Activated naive CD4-positive, alpha-beta T cell treated with Interleukin-2 at 50 U/mL for 16 hours (primary cell): ENCODE measurements at regions not wholly inside any gene's neighbourhood (a gene's known extent, or its start where the extent isn't known, plus 50 kb on each side); places are given as distances from the start of the nearest gene placed in this dataset.

ENCODE experiments used
- DNase-seq: peaks from one replicate; pipeline ENCODE4 v3.0.0-alpha.2; 2020

DNA sequence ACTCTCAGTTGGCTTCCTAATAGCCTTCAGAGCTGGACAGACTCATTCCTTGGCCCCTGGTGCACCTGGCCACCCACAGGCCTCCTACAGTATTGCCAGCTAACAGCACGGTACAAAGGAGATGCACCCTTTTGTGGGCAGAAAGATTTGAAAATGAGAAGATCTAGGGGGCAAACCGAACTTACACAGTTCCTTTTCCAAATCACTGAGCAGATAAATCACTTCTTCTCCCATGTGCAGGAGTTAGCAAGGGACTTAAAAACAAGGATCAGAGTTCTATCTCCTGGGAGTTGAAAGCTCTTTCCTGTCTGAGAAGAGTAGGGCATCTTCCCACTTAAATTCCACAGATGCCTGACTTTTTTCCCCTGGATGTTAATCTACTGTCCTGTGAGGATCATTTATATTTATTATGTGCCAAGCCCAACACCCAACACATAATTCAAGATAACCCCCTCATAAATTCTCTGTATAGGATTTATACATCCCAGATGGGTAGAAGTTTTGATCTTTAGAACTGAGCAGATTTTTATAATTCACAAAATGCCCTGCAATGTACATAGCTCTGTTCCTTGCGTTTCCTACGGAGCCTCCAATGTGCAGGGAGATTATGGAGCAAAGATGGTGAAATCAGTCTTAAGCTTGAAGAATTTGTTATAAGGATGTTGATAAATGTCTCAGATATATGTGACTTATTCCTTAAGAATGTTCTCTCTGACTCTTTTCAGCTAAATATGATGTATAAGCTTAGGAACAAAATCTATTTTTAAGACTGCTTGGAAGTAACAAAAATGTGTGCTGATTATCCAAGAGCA lies 207.2 kb upstream of the DAPK1 start:
- no peak for DNase-seq

DNA sequence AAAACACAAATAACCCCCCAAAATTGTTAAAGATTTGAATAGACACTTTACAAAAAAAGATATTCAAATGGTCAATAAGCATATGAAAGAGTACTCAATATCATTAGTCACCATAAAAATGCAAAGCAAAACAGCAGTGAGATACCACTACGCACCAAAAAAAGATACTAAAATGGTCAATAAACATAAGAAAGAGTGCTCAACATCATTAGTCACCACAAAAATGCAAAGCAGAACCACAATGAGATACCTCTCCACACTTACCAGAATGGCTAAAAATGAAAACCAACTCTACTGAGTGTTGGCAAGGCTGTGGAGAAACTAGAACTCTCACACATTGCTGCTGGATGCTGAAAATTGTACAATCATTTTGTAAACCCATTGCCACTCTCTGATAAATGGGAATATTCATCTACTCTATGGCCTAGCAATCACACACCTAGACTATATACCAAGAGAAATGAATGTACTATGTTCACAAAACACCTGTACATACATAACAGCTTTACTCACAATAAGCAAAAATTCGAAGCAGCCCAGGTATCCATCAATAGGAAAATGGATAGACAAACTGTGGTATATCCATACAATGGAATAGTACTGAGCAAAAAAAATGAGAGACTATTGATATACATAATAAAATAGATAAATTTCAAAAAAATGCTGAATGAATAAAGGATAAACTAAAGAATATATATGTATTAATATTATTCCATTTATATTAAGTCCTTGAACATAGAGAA lies 205.0 kb upstream of the DAPK1 start:
- DNase-seq: no peak

GRCh38 chr9:87294126-87294525 lies 203.5 kb upstream of the DAPK1 start:
- no peak for DNase-seq

- no peak for DNase-seq
Observed at GRCh38 chr9:87300915-87301314, 196.8 kb upstream of the DAPK1 start.

GRCh38 chr9:87301371-87301770 lies 196.3 kb upstream of the DAPK1 start:
- DNase-seq: no peak

DNA sequence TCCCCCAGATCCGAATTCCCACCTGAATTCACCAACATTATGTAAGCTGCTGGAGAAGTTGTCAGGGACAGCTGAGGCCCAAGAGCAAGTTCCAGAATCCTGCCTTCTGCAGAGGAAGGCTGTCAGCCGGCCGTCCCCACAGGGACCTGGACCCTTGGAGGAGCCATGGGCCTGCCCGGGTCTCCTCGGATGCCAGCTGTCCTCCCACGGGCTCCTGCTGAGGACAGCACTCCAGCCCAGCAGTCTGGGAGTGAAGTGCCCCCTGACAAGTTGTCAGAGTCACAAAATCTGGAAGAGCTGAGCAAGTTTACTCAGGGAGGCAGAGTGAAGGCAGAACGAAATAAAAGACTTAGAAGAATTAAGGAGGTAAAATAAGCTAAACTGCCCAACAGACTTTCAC lies 192.5 kb upstream of the DAPK1 start:
- DNase-seq: no peak

DNA sequence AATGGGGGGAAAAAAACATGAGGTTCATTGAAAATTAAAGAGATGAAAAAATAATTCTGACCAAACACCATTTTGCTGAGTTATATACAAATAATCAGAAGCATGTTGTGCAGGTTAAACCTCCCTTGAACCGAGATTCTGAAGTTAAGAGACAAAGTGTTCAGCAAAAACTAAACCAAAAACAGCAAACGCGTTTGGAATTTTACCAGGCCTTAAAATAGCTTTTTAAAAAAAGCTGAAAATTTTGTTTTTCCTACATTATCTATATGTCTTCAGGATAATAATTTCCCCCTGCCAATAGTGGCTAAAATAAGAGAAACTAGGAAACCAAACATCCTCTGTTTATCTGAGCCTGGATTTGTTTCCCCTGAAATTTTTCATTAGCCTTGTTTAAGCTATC lies 191.7 kb upstream of the DAPK1 start:
- DNase-seq: no peak

DNA sequence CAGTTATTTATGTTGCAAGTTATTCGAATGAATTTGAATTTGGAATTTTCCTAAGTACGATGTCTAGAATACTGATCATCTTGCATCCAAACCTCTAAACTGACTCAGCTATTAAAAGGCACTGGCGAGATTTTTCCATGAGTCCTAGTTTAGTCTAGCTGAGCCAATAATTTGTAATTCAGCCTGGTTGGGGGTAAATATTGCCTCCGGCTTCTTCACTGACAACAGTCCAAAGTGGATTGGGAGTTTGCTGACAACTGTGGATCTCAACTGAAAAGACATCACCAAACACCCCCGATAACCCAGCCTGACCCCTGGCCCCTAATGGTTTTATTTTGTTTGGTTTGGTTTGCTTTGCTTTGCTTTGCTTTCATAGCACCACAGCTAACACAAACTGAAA lies 189.8 kb upstream of the DAPK1 start:
- DNase-seq: no peak

DNA sequence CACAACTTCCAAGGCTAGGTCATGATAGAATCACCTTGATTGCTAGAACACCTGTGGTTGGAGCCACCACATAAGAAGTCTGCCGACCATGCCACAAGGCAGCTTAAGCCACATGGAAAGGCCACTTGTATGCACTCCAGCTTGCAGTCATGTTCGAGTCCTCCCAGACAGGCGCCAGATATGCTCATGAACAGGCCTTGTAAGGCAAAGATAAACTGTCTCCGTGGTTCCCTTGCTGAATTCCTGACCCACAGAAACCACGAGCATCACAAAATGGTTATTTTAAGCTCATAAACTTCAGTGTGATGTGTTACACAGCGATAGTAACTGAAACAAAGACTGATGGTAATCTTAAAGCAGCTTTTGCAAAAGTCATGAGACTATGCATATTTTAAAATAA lies 188.4 kb upstream of the DAPK1 start:
- no peak for DNase-seq

- no peak for DNase-seq
Observed at GRCh38 chr9:87310827-87311523, 186.7 kb upstream of the DAPK1 start.

GRCh38 chr9:87319656-87320055 lies 178.0 kb upstream of the DAPK1 start:
- no peak for DNase-seq

DNA sequence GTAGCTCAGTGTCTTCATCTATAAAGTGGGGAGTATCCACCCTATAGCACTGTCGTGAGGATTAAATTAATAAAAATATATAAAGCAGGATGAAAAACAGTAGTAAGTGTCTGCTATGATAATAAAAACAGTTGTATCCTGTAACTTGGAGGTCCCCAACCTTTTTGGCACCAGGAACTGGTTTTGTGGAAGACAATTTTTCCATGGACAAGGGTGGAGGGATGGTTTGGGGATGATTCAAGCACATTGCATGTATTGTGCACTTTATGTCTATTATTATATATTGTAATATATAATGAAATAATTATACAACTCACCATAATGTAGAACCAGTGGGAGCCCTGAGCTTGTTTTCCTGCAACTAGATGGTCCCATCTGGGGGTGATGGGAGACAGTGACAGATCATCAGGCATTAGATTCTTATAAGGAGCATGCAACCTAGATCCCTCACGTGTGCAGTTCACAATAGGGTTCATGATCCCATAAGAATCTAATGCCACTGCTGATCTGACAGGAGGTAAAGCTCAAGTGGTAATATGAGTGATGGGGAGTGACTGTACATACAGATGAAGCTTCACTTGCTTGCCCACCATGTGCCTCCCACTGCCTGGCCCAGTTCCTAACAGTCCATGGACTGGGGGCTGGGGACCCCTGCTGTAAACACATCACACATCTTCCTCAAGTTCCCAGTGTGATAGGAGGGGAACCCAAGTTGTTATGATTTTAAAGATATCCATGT lies 177.4 kb upstream of the DAPK1 start:
- no peak for DNase-seq

DNA sequence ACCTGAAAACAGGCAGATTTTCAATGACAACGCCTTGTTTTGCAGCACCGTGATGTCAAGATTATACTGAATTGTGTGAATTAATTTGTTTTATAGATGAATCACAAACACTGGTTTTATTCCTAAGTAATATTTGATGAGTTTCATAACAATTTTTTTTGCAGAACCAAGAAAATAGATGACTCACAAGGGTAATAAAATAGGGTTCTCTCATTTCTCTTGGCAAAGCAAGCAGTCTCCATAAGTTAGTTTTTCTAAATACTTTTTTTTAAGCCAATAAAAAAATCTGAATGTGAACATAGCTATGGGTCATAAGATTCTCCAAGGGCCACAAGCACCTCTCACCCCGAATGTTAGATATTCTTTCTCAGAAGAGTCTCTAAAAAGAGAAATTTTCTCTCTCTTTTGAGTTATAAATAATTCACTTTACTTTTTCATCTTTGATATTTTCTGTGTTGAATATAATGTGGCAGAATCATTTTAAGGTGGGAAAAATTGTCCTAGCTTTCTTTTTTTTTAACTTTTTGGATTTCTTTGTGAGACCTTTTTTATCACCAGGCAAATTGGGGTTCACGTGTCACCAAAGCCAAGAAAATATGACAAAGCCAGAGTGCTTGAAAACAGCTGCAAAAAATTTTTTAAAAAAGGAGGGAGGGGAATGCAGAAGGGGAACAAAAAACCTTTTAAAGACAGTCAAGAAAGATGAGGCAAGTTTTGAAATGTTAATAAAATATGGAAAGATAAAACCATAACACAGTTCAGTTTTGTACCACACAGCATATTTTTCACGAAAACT lies 174.6 kb upstream of the DAPK1 start:
- DNase-seq: no peak

DNA sequence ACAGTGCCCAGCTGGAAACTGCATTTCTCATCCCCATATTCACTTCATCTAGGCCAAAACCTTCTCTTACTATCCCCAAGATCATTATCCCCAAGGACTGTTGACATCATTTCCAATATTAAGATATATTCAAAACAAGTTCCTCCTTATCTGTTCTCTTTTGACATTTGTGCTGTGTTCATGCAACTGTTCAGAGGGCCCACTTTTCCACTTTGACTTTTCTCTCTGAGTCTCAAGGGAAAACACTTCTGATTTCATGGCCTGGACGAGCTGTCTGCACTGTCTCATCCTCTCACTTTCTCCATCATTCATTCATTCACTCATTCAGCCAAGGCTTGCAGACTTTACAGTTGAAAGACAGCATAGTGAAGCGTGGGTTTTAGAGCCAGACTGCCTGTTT lies 173.7 kb upstream of the DAPK1 start:
- no peak for DNase-seq

- no peak for DNase-seq
Observed at GRCh38 chr9:87324613-87325194, 173.0 kb upstream of the DAPK1 start.

GRCh38 chr9:87327575-87328125 lies 170.0 kb upstream of the DAPK1 start:
- no peak for DNase-seq

GRCh38 chr9:87333802-87334201 lies 163.9 kb upstream of the DAPK1 start:
- no peak for DNase-seq

DNA sequence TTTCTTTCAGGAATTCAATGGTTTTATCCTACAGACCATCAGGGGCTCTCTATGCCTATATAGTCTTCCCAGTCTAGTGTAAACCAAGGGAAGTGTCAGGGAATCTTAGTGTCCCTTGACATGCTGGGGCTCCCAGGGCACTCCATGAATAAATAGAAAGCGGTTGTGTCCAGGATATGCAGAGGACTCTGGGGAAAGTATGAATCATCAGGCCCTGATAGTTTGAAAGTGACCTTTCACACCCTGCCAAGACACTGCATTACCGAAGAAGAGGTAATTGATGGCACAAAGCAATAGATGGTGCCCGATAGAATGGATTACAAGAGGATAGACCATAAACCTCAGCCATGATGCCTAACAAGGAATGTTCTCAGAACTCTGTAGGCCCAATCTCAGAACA lies 163.3 kb upstream of the DAPK1 start:
- no peak for DNase-seq

DNA sequence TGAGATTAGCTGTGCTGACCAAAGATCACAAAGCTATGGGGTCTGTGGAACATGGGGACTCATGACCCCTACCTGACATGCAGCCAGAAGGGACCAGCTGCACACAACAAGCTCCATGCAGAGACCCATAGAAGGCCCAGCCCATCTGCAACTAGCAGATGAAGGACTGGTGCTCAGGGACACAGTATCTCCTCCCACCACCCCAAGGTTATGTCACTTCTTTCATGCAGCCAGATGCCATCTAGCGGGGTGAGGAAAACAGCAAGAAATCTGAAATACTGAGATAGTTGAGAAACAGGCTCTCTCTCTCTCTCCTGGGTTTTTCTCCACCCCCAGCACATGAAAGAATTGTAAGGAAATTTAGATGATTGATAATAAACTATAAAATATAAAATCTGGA lies 161.3 kb upstream of the DAPK1 start:
- no peak for DNase-seq

DNA sequence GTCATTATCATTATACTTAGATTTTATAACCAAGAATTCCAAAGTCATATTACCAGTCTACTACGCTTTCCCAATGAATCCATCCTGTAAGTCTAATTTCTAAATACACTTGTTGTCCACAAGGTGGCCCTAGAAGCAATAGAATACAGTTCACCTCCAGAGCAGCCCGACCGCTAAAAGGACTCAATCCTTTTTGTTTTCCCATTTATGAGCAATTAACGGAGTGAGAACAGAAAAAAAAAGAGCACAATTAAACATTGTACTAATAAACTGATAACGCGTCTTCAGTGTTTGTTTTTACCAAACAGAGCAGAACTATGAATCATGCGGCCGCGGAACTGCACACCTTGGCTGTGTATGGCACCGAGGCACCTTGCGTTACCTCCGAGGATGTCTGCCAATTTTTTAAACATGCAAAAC lies 160.7 kb upstream of the DAPK1 start:
- DNase-seq: no peak

DNA sequence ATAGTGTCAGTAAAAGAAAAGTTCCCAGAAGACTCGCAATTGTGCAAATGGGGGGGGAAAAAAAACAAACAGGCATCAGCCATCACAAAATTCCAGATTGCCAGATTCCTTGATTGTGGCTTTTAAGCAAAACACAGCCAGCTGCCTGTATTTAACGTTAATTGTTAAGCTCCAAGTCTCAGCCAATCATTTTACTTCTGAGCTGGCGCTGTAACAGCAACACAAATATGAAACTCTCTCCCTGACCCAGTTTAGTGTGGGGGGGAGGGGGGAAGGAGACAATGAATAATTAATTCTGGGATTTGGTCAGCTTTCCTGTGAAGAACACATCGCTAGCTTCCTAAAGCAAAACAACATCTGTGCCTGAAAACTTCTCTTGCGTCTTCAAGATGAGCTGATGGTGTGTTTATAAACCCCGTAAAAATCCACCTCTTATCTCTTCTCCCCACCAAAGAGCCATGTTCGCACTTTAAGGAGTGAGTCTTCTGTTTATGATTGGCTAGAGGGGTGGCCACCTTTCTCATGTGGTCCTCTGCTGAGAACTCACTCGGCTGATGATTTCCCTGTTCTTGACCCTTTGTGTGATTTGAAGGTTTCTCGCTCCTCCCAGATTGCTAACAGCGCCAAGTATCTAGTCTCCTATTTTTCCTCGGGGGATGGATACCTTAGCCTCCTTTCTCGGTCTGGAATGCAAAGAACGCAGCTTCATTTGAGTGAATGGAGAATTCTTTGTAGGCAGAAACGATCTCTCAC lies 160.2 kb upstream of the DAPK1 start:
- DNase-seq: no peak
